HEK293 (cell line): ENCODE measurements at regions not wholly inside any gene's neighbourhood (a gene's known extent, or its start where the extent isn't known, plus 50 kb on each side); places are given as distances from the start of the nearest gene placed in this dataset.

ENCODE experiments used
- CTCF ChIA-PET: fragments of 350-600 bp; formaldehyde crosslinking; extraction: SDS; loops from one replicate; lab custom pipeline; 2021; ENCODE audit warnings: antibody characterized with exemption; lab: Yijun Ruan, JAX
- POLR2A ChIA-PET: fragments of 300-600 bp; formaldehyde crosslinking; extraction: SDS; loops from one replicate; lab custom pipeline; 2020; ENCODE audit warnings: antibody characterized with exemption, inconsistent platforms; lab: Yijun Ruan, JAX
- H3K27ac ChIP-seq: fragments of 200-500 bp; sonication (Bioruptor generic); 2 replicates; pipeline ENCODE4 v1.5.1; 2014; ENCODE audit warnings: low read depth, low read length, control low read depth, inconsistent platforms; ENCODE audit errors: extremely low read depth
- H3K36me3 ChIP-seq, 2 experiments: fragments of 200-500 bp in 1 of 2; sonication (Bioruptor generic) in 1 of 2; 1 replicate in 1 of 2; 2 replicates in 1 of 2; pipeline ENCODE4 v1.5.1; 2014 to 2017; ENCODE audit warnings: inconsistent platforms in 2 of 2, low read length in 2 of 2; ENCODE audit not compliant: control insufficient read depth in 2 of 2, insufficient read depth in 1 of 2
- H3K4me1 ChIP-seq: fragments of 200-500 bp; sonication (Bioruptor generic); 2 replicates; pipeline ENCODE4 v1.5.1; 2014; ENCODE audit warnings: mild to moderate bottlenecking, low read length, inconsistent platforms; ENCODE audit not compliant: control insufficient read depth, insufficient read depth
- H3K4me3 ChIP-seq: 2 replicates; pipeline ENCODE4 v1.5.1; 2011; ENCODE audit warnings: low read depth, mild to moderate bottlenecking, control low read depth, low read length, moderate library complexity
- H3K9me3 ChIP-seq: fragments of 200-500 bp; sonication (Bioruptor generic); 2 replicates; pipeline ENCODE4 v1.5.1; 2014; ENCODE audit warnings: low read depth, low read length, inconsistent platforms; ENCODE audit not compliant: control insufficient read depth, insufficient read depth
- BCL11A ChIP-seq: fragments of 450-650 bp; formaldehyde crosslinking; IDR thresholded peaks from 2 replicates; pipeline ENCODE4 v1.5.1; 2016; ENCODE audit warnings: low read depth, missing biosample characterization, missing genetic modification characterization
- GLIS2 ChIP-seq: fragments of 450-650 bp; formaldehyde crosslinking; IDR thresholded peaks from 2 replicates; pipeline ENCODE4 v1.5.1; 2016; ENCODE audit warnings: missing biosample characterization, missing genetic modification characterization
- ZBTB8A ChIP-seq: fragments of 450-650 bp; formaldehyde crosslinking; IDR thresholded peaks from 2 replicates; pipeline ENCODE4 v1.5.1; 2016; ENCODE audit warnings: missing biosample characterization, missing genetic modification characterization
- ZFP37 ChIP-seq: fragments of 450-650 bp; formaldehyde crosslinking; IDR thresholded peaks from 2 replicates; pipeline ENCODE4 v1.5.1; 2016; ENCODE audit warnings: missing biosample characterization, missing genetic modification characterization
- ZNF114 ChIP-seq: fragments of 450-650 bp; formaldehyde crosslinking; IDR thresholded peaks from 2 replicates; pipeline ENCODE4 v1.5.0; 2017; ENCODE audit warnings: missing biosample characterization, missing genetic modification characterization
- ZNF138 ChIP-seq: fragments of 450-650 bp; formaldehyde crosslinking; IDR thresholded peaks from 2 replicates; pipeline ENCODE4 v1.5.1; 2016; ENCODE audit warnings: missing biosample characterization, missing genetic modification characterization, borderline replicate concordance
- ZNF175 ChIP-seq: fragments of 450-650 bp; formaldehyde crosslinking; IDR thresholded peaks from 2 replicates; pipeline ENCODE4 v1.5.1; 2016; ENCODE audit warnings: missing biosample characterization, missing genetic modification characterization
- ZNF184 ChIP-seq: fragments of 450-650 bp; IDR thresholded peaks from 2 replicates; pipeline ENCODE4 v1.5.1; 2018; ENCODE audit warnings: missing biosample characterization, mild to moderate bottlenecking, missing genetic modification characterization
- ZNF19 ChIP-seq: fragments of 450-650 bp; formaldehyde crosslinking; IDR thresholded peaks from 2 replicates; pipeline ENCODE4; 2016; ENCODE audit warnings: missing biosample characterization, missing genetic modification characterization, low read depth
- ZNF513 ChIP-seq: fragments of 450-650 bp; IDR thresholded peaks from 2 replicates; pipeline ENCODE4 v1.5.1; 2018; ENCODE audit warnings: missing biosample characterization, missing genetic modification characterization
- ZNF530 ChIP-seq: fragments of 450-650 bp; formaldehyde crosslinking; IDR thresholded peaks from 2 replicates; pipeline ENCODE4 v1.5.1; 2016; ENCODE audit warnings: low read depth, missing biosample characterization, missing genetic modification characterization
- ZNF585B ChIP-seq: fragments of 450-650 bp; formaldehyde crosslinking; IDR thresholded peaks from 2 replicates; pipeline ENCODE4 v1.5.1; 2016; ENCODE audit warnings: missing biosample characterization, missing genetic modification characterization
- ZNF600 ChIP-seq: fragments of 450-650 bp; formaldehyde crosslinking; IDR thresholded peaks from 2 replicates; pipeline ENCODE4 v1.5.1; 2016; ENCODE audit warnings: missing biosample characterization, missing genetic modification characterization
- ZNF623 ChIP-seq: fragments of 450-650 bp; formaldehyde crosslinking; IDR thresholded peaks from 2 replicates; pipeline ENCODE4 v1.5.1; 2016; ENCODE audit warnings: missing biosample characterization, missing genetic modification characterization
- ZNF701 ChIP-seq: fragments of 450-650 bp; formaldehyde crosslinking; IDR thresholded peaks from 2 replicates; pipeline ENCODE4 v1.5.1; 2016; ENCODE audit warnings: missing biosample characterization, missing genetic modification characterization
- TF ChIP-seq, protein P1 (sequence below): fragments of 450-650 bp; formaldehyde crosslinking; IDR thresholded peaks from 2 replicates; pipeline ENCODE4 v1.5.1; 2016; ENCODE audit warnings: missing biosample characterization, missing genetic modification characterization
- TF ChIP-seq, protein P2 (sequence below): fragments of 450-650 bp; formaldehyde crosslinking; IDR thresholded peaks from 2 replicates; pipeline ENCODE4 v1.5.1; 2016; ENCODE audit warnings: missing biosample characterization, missing genetic modification characterization
- TF ChIP-seq, protein P3 (sequence below): fragments of 450-650 bp; formaldehyde crosslinking; IDR thresholded peaks from 2 replicates; pipeline ENCODE4 v1.5.1; 2016; ENCODE audit warnings: missing biosample characterization, missing genetic modification characterization

DNA sequence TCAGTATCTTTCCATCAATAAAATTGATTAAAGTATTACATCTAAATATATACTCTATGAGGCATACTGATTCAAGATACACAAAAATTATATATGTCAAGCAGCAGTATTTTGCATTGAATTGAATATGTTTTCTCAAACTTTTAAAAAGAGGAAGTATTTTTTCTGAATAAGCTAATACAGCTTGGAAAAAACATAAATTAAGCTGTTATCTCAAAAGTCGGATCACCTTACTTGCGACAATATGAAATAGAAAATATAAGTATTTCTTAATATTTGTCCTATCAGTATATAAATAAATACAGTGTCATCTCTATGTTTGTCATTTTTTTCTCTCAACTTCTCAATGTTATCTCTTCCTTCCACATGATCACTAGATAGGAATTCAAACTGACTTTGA, 139.3 kb downstream of the MBL2 start:
- POLR2A ChIA-PET, result no interaction called here
- H3K36me3 ChIP-seq, result no peaks in the 10 kb centered on the region

GRCh38 chr10:52635651-52636050, 136.9 kb downstream of the MBL2 start:
- ChIA-PET POLR2A (no interaction called here), CTCF (interaction anchor here (1.1 kb wide), 1 partner anchor 94 kb away, joined by 3 read pairs; no protein-coding TSS in a partner anchor)
- H3K9me3 ChIP-seq, result no peaks in the 10 kb centered on the region
- H3K4me3 ChIP-seq, result no peak overlapping the region
- no peak overlapping the region for H3K27ac ChIP-seq
- H3K4me1 ChIP-seq, result no peaks in the 10 kb centered on the region
- no peak for TF ChIP-seq ZNF114 (tag by site-specific recombination)
- TF ChIP-seq ZNF513, result no peak
- TF ChIP-seq ZNF184 (tag by site-specific recombination), result no peak
- no peak for TF ChIP-seq GLIS2 (tag by site-specific recombination)
- no peak for TF ChIP-seq ZBTB8A (tag by site-specific recombination)
- TF ChIP-seq, protein P1, sequence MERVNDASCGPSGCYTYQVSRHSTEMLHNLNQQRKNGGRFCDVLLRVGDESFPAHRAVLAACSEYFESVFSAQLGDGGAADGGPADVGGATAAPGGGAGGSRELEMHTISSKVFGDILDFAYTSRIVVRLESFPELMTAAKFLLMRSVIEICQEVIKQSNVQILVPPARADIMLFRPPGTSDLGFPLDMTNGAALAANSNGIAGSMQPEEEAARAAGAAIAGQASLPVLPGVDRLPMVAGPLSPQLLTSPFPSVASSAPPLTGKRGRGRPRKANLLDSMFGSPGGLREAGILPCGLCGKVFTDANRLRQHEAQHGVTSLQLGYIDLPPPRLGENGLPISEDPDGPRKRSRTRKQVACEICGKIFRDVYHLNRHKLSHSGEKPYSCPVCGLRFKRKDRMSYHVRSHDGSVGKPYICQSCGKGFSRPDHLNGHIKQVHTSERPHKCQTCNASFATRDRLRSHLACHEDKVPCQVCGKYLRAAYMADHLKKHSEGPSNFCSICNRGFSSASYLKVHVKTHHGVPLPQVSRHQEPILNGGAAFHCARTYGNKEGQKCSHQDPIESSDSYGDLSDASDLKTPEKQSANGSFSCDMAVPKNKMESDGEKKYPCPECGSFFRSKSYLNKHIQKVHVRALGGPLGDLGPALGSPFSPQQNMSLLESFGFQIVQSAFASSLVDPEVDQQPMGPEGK, result no peak
- no peak for TF ChIP-seq BCL11A
- TF ChIP-seq, protein P2, sequence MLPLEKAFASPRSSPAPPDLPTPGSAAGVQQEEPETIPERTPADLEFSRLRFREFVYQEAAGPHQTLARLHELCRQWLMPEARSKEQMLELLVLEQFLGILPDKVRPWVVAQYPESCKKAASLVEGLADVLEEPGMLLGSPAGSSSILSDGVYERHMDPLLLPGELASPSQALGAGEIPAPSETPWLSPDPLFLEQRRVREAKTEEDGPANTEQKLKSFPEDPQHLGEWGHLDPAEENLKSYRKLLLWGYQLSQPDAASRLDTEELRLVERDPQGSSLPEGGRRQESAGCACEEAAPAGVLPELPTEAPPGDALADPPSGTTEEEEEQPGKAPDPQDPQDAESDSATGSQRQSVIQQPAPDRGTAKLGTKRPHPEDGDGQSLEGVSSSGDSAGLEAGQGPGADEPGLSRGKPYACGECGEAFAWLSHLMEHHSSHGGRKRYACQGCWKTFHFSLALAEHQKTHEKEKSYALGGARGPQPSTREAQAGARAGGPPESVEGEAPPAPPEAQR, result no peak
- TF ChIP-seq, protein P3, sequence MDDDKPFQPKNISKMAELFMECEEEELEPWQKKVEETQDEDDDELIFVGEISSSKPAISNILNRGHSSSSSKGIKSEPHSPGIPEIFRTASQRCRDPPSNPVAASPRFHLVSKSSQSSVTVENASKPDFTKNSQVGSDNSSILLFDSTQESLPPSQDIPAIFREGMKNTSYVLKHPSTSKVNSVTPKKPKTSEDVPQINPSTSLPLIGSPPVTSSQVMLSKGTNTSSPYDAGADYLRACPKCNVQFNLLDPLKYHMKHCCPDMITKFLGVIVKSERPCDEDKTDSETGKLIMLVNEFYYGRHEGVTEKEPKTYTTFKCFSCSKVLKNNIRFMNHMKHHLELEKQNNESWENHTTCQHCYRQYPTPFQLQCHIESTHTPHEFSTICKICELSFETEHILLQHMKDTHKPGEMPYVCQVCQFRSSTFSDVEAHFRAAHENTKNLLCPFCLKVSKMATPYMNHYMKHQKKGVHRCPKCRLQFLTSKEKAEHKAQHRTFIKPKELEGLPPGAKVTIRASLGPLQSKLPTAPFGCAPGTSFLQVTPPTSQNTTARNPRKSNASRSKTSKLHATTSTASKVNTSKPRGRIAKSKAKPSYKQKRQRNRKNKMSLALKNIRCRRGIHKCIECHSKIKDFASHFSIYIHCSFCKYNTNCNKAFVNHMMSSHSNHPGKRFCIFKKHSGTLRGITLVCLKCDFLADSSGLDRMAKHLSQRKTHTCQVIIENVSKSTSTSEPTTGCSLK (tag by site-specific recombination), result no peak
- TF ChIP-seq ZNF623 (tag by site-specific recombination), result no peak
- TF ChIP-seq ZNF138 (tag by site-specific recombination), result no peak
- no peak for TF ChIP-seq ZNF600 (tag by site-specific recombination)
- TF ChIP-seq ZNF175 (tag by site-specific recombination), result no peak
- no peak for TF ChIP-seq ZNF585B (tag by site-specific recombination)
- no peak for TF ChIP-seq ZNF701 (tag by site-specific recombination)
- TF ChIP-seq ZNF530 (tag by site-specific recombination), result no peak
- no peaks in the 10 kb centered on the region for H3K36me3 ChIP-seq

More for the DNA sequence above, 139.3 kb downstream of the MBL2 start:
- no peak for TF ChIP-seq ZNF19 (tag by site-specific recombination)
- TF ChIP-seq ZFP37 (tag by site-specific recombination), result no peak
- CTCF ChIA-PET, result no interaction called here
- Histone ChIP-seq H3K27ac (no peak overlapping the region), H3K9me3 (no peaks in the 10 kb centered on the region), H3K4me1 (no peaks in the 10 kb centered on the region), H3K4me3 (no peak overlapping the region)
